Neuronal stem cell (in vitro differentiated cells): ENCODE measurements at regions not wholly inside any gene's neighbourhood (a gene's known extent, or its start where the extent isn't known, plus 50 kb on each side); places are given as distances from the start of the nearest gene placed in this dataset.

Experiments
- DNase-seq: peaks from one replicate; pipeline ENCODE4 v3.0.0-alpha.2; 2013; ENCODE audit warnings: low spot score
- H2AFZ ChIP-seq: one replicate; pipeline ENCODE4 v1.6.1; 2013; ENCODE audit warnings: mild to moderate bottlenecking, low read length, inconsistent platforms
- H2AK5ac ChIP-seq: 2 replicates; pipeline ENCODE4 v1.6.1; 2013; ENCODE audit warnings: low read depth, mild to moderate bottlenecking, inconsistent platforms, low read length, moderate library complexity, mixed read lengths
- H2BK120ac ChIP-seq: 2 replicates; pipeline ENCODE4 v1.6.1; 2013; ENCODE audit warnings: low read depth, mild to moderate bottlenecking, inconsistent platforms, low read length, moderate library complexity, mixed read lengths
- H2BK12ac ChIP-seq: one replicate; pipeline ENCODE4 v1.6.1; 2013; ENCODE audit warnings: low read length, inconsistent platforms
- H2BK15ac ChIP-seq: 2 replicates; pipeline ENCODE4 v1.6.1; 2013; ENCODE audit warnings: mild to moderate bottlenecking, low read length, inconsistent platforms, mixed read lengths
- H2BK5ac ChIP-seq: one replicate; pipeline ENCODE4 v1.6.1; 2013; ENCODE audit warnings: inconsistent platforms, mild to moderate bottlenecking, low read length, moderate library complexity
- H3K14ac ChIP-seq: one replicate; pipeline ENCODE4 v1.6.1; 2013; ENCODE audit warnings: low read length, inconsistent platforms
- H3K18ac ChIP-seq: 2 replicates; pipeline ENCODE4 v1.6.1; 2013; ENCODE audit warnings: low read length, inconsistent platforms
- H3K23ac ChIP-seq: 2 replicates; pipeline ENCODE4 v1.6.1; 2013; ENCODE audit warnings: low read depth, mild to moderate bottlenecking, mixed read lengths, low read length, inconsistent platforms; ENCODE audit not compliant: poor library complexity
- H3K27ac ChIP-seq: replicated peaks from 3 replicates; pipeline ENCODE4 v1.5.1; 2013; ENCODE audit warnings: low read length, inconsistent platforms
- H3K27me3 ChIP-seq, 3 experiments: 2 replicates each; pipeline ENCODE4 v1.6.1; 2013; ENCODE audit warnings: low read length in 3 of 3, mild to moderate bottlenecking in 2 of 3, inconsistent platforms in 1 of 3, low read depth in 1 of 3, mixed read lengths in 1 of 3, moderate library complexity in 1 of 3; ENCODE audit not compliant: control insufficient read depth in 3 of 3, insufficient read depth in 3 of 3
- H3K36me3 ChIP-seq, 2 donors: replicated peaks in 1 of 2; 2 replicates each; pipeline ENCODE4 v1.6.1; 2013; ENCODE audit warnings: low read length in 2 of 2; ENCODE audit not compliant: control insufficient read depth in 2 of 2, insufficient read depth in 2 of 2
- H3K4ac ChIP-seq: 2 replicates; pipeline ENCODE4 v1.6.1; 2013; ENCODE audit warnings: inconsistent platforms, mild to moderate bottlenecking, low read length, moderate library complexity
- H3K4me1 ChIP-seq, 2 donors: 1 replicate in 1 of 2; 2 replicates in 1 of 2; pipeline ENCODE4 v1.6.1; 2013; ENCODE audit warnings: low read length in 2 of 2, low read depth in 1 of 2; ENCODE audit not compliant: control insufficient read depth in 2 of 2, insufficient read depth in 1 of 2
- H3K4me2 ChIP-seq: one replicate; pipeline ENCODE4 v1.6.1; 2013; ENCODE audit warnings: mild to moderate bottlenecking, low read length, inconsistent platforms; ENCODE audit not compliant: insufficient read depth, poor library complexity, severe bottlenecking
- H3K4me3 ChIP-seq, 2 donors: 2 replicates each; pipeline ENCODE4 v1.5.1; 2013; ENCODE audit warnings: low read length in 2 of 2, mild to moderate bottlenecking in 2 of 2, inconsistent platforms in 1 of 2, moderate library complexity in 1 of 2
- H3K79me1 ChIP-seq: one replicate; pipeline ENCODE4 v1.6.1; 2013; ENCODE audit warnings: low read depth, mild to moderate bottlenecking, inconsistent platforms, low read length, moderate library complexity
- H3K9ac ChIP-seq: one replicate; pipeline ENCODE4 v1.6.1; 2013; ENCODE audit warnings: mild to moderate bottlenecking, low read depth, low read length, inconsistent platforms; ENCODE audit not compliant: poor library complexity
- H3K9me3 ChIP-seq, 2 donors: replicated peaks in 1 of 2; 2 replicates each; pipeline versions ENCODE3 to v1.6.1; 2013; ENCODE audit warnings: low read length in 2 of 2, mild to moderate bottlenecking in 2 of 2, inconsistent platforms in 1 of 2, low read depth in 1 of 2, mixed read lengths in 1 of 2, moderate library complexity in 1 of 2; ENCODE audit not compliant: control insufficient read depth in 2 of 2, insufficient read depth in 1 of 2
- H4K8ac ChIP-seq: one replicate; pipeline ENCODE4 v1.6.1; 2013; ENCODE audit warnings: low read depth, mild to moderate bottlenecking, inconsistent platforms, low read length, moderate library complexity
- H4K91ac ChIP-seq: one replicate; pipeline ENCODE4 v1.6.1; 2013; ENCODE audit warnings: low read length, low read depth, mild to moderate bottlenecking, inconsistent platforms; ENCODE audit not compliant: poor library complexity
- WGBS, 2 donors: extraction: QIAGEN DNeasy Blood & Tissue Kit; methylation state at CpG; one replicate each; pipeline ENCODE4 v1.1.7; 2013; ENCODE audit warnings: missing lambda C conversion rate in 2 of 2, mixed read lengths in 1 of 2; ENCODE audit not compliant: insufficient read length in 2 of 2, insufficient replicate concordance in 1 of 2; ENCODE audit errors: extremely low coverage in 2 of 2; 5-methylcytosine and 5-hydroxymethylcytosine counted together

DNA sequence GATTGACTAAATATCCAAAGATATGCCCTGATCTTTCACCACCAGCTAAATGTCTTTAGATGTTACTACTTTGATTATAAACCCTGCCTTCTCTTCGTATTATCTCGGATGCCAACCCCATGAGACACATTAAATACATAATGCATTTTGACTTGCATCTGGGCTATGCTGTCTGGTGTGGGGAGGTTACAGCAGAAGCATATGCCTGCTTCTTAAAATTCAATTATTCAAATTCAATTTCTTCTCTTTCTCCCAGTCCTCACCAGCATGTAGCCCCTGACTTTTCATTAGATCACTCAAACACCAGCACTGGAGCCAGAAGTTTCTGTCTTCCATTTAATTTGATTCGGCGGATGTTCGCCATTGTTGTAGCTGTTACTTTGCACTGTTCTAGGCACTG, 360.7 kb upstream of the CAMK1G start:
- Histone ChIP-seq H3K4me3 (no peak overlapping the region), H3K14ac (no peak overlapping the region), H4K91ac (no peak overlapping the region), H2BK15ac (no peak overlapping the region), H3K4me2 (no peak overlapping the region), H3K4ac (no peak overlapping the region), H4K8ac (no peak overlapping the region), H3K23ac (no peak overlapping the region), H3K9me3 (no peaks in the 10 kb centered on the region), H2BK5ac (no peak overlapping the region), H3K36me3 (no peaks in the 10 kb centered on the region), H3K18ac (no peak overlapping the region), H2BK120ac (no peak overlapping the region), H3K27ac (no peak overlapping the region), H2AK5ac (no peak overlapping the region), H3K4me1 (peaks cover 0 to 1% of the 10 kb centered on the region in 2 donors), H3K9ac (no peak overlapping the region), H2AFZ (no peak overlapping the region), H2BK12ac (no peak overlapping the region), H3K79me1 (no peaks in the 10 kb centered on the region), H3K27me3 (no peaks in the 10 kb centered on the region)
- no peak for DNase-seq
- WGBS, 2 donors: no CpG with 5 or more reads among the region's 5 CpGs

DNA sequence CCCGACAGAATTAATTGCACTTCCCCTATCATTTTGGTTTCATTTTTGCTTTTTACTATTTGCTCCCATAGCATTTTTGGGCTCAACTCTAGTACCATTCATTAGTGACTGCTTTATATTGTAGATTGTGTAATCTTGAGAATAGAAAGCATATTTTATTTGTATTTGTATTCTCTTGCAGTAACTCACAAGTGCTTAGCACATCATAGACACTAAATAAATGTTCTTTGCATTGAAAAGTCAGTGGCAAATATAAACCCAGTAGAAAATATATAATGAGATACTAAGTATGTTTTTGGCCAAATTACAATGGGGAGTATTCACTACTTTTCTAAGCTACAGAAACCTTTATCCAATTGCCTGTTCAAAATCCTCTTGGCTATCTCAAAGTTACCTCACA, 359.7 kb upstream of the CAMK1G start:
- H2AK5ac ChIP-seq: no peak overlapping the region
- no peak overlapping the region for H3K4me2 ChIP-seq
- no peak overlapping the region for H3K14ac ChIP-seq
- H3K4me3 ChIP-seq: no peak overlapping the region
- WGBS, 2 donors: no CpG with 5 or more reads among the region's 1 CpG
- H3K4ac ChIP-seq: no peak overlapping the region
- no peak overlapping the region for H2BK5ac ChIP-seq
- H2BK12ac ChIP-seq: no peak overlapping the region
- no peak overlapping the region for H2AFZ ChIP-seq
- H3K36me3 ChIP-seq: no peaks in the 10 kb centered on the region
- H3K18ac ChIP-seq: no peak overlapping the region
- H3K27ac ChIP-seq: no peak overlapping the region
- no peak overlapping the region for H2BK15ac ChIP-seq
- H2BK120ac ChIP-seq: no peak overlapping the region
- no peaks in the 10 kb centered on the region for H3K9me3 ChIP-seq
- peaks cover 0 to 1% of the 10 kb centered on the region in 2 donors for H3K4me1 ChIP-seq
- DNase-seq: no peak
- H3K23ac ChIP-seq: no peak overlapping the region
- no peak overlapping the region for H4K8ac ChIP-seq
- H3K9ac ChIP-seq: no peak overlapping the region
- H3K79me1 ChIP-seq: no peaks in the 10 kb centered on the region
- H3K27me3 ChIP-seq: no peaks in the 10 kb centered on the region
- H4K91ac ChIP-seq: no peak overlapping the region

DNA sequence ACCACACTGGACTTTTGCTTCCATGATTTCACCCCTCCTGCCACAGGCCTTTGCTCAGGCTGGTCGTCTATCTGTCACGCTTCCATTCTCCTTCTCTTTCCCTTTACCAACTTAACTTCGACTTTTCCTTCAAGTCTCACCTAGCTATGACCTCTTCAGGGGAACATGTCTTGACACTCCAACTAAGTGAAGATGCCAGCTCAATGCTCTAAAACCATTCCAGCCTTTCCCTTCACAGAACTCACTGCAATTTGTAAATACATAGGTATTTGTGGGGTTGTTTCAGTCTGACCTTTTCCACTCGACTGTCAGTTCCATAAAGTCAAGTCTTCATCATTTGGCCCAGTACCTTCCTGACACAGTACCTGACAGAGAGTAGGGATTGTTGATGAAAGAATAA, 358.6 kb upstream of the CAMK1G start:
- no peak overlapping the region for H3K18ac ChIP-seq
- H3K14ac ChIP-seq: no peak overlapping the region
- 100% methylated on average over 2 of the region's 4 CpGs; no CpG with 5 or more reads in 1 of the 2 donors for WGBS, 2 donors
- no peak overlapping the region for H3K9ac ChIP-seq
- H3K36me3 ChIP-seq: no peaks in the 10 kb centered on the region
- no peak overlapping the region for H2AFZ ChIP-seq
- H2BK15ac ChIP-seq: no peak overlapping the region
- no peak overlapping the region for H3K4me2 ChIP-seq
- no peak for DNase-seq
- no peak overlapping the region for H3K27ac ChIP-seq
- H2AK5ac ChIP-seq: no peak overlapping the region
- H4K8ac ChIP-seq: no peak overlapping the region
- no peak overlapping the region for H3K4me3 ChIP-seq
- H3K4ac ChIP-seq: no peak overlapping the region
- no peak overlapping the region for H3K23ac ChIP-seq
- no peak overlapping the region for H4K91ac ChIP-seq
- H3K27me3 ChIP-seq: no peaks in the 10 kb centered on the region
- no peaks in the 10 kb centered on the region for H3K79me1 ChIP-seq
- no peak overlapping the region for H2BK120ac ChIP-seq
- no peaks in the 10 kb centered on the region for H3K9me3 ChIP-seq
- peaks cover 0 to 1% of the 10 kb centered on the region in 2 donors for H3K4me1 ChIP-seq
- H2BK12ac ChIP-seq: no peak overlapping the region
- no peak overlapping the region for H2BK5ac ChIP-seq

DNA sequence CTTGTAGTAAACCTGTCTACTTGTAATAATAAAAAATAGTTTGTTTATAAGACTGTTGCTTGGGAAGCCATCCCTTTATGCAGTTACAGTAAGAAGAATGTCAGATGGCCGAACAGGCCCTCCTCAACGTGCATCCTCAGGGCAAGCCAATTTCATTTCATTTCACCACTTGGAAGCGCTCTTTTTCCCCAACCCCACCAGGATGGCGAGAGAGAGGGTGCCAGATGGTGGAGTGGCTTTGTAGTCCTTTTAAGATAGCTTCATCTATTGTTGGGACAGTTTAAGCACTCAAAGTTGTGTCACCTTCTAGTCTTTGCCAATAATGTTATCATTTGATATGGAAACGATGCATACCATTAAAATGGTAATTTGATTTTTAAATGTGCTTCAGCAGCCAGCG, 356.3 kb upstream of the CAMK1G start:
- Histone ChIP-seq H2AK5ac (no peak overlapping the region), H3K9me3 (peaks cover 0 to 3% of the 10 kb centered on the region in 2 donors), H4K8ac (no peak overlapping the region), H3K4me2 (no peak overlapping the region), H3K27ac (no peak overlapping the region), H3K79me1 (no peaks in the 10 kb centered on the region), H2AFZ (no peak overlapping the region), H2BK120ac (no peak overlapping the region), H3K4me1 (no peaks in the 10 kb centered on the region), H3K36me3 (no peaks in the 10 kb centered on the region), H4K91ac (no peak overlapping the region), H3K23ac (no peak overlapping the region), H3K14ac (no peak overlapping the region), H3K9ac (no peak overlapping the region), H3K27me3 (no peaks in the 10 kb centered on the region), H3K4ac (no peak overlapping the region), H3K18ac (no peak overlapping the region), H2BK12ac (no peak overlapping the region), H2BK5ac (no peak overlapping the region), H2BK15ac (no peak overlapping the region), H3K4me3 (no peak overlapping the region)
- WGBS, 2 donors: no CpG with 5 or more reads among the region's 6 CpGs
- DNase-seq: no peak
